ENCODE measurements at regions not wholly inside any gene's neighbourhood (a gene's known extent, or its start where the extent isn't known, plus 50 kb on each side); places are given as distances from the start of the nearest gene placed in this dataset.

DNA sequence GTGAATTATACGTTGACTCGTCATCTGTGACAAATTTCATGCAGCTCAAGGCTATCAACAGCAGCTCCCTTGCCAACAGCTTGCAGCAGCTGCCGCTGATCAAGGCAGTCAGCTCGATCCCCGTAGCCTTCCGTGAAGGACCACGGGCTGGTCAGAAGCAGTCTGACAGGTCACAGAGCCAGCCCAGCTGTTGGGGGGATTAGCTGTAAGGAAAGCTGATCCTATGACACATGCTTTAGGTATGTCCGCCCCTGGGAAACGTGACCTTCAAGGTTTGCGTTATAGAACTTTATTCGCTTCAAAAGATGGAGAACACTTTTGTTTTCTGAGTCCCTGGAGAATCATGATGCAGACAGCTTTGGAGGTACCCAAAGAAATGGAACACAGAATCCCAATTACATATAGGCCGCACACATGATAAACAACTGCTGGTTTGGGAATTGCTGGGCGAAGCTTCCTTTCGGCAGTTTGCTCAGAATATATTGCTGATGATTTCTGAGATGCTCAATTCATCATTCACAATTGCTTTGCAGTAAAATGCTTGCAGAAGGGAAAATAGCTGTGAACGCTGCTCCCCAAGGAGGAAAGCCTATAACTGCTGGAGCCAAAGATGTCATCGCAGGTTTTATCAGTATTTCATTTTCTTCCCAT is 62.6 kb upstream of the USP29 start:
- DNase-seq (no peak), ATAC-seq (ENCODE audit: insufficient read depth, low read depth) (no peak)
- Histone ChIP-seq H3K36me3 (ENCODE audit: insufficient read depth, low read length) (no peaks in the 10 kb centered on the region), H3K4me2 (ENCODE audit: insufficient read depth, low read length) (no peak overlapping the region), H3K9ac (ENCODE audit: low read depth, low read length) (no peak overlapping the region), H3K27ac (ENCODE audit: low read length) (no peak overlapping the region), H3K4me3 (ENCODE audit: low read depth in 1 of 2, low read length in 2 of 2) (no peak overlapping the region), H3K79me2 (ENCODE audit: insufficient read depth, low read length) (no peaks in the 10 kb centered on the region), H3K9me3 (ENCODE audit: insufficient read depth, low read length, severe bottlenecking) (no peaks in the 10 kb centered on the region), H4K20me1 (ENCODE audit: insufficient read depth, low read length) (no peaks in the 10 kb centered on the region), H2AFZ (ENCODE audit: low read depth, low read length) (no peak overlapping the region), H3K27me3 (ENCODE audit: insufficient read depth, low read length, poor library complexity) (no peaks in the 10 kb centered on the region), H3K4me1 (ENCODE audit: insufficient read depth, low read length) (no peaks in the 10 kb centered on the region)
- TF ChIP-seq CTCF (IDR thresholded peaks at IDR 0.05; ENCODE audit: borderline replicate concordance, extremely low read depth, low read length, poor library complexity, severe bottlenecking) = no peak
- TF ChIP-seq EZH2 (IDR thresholded peaks at IDR 0.05; ENCODE audit: borderline replicate concordance, low read depth, low read length, severe bottlenecking) = no peak

DNA sequence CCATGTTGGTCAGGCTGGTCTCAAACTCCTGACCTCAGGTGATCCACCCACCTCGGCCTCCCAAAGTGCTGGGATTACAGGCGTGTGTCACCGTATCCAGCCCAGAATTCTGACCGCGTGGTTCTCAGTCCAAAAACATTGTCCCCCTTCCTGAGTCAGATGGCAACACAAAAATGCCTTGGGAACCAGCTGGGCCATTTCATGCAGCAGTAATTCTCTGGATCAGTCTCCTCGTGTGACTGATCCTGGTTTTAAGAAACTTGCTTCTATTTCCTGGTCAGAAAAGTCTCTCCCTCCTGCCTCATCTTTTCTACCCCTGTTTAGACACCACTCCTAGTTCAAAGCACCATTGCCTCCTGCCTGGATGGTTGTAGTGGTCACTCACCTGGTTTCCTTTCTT is 60.9 kb upstream of the USP29 start:
- ATAC-seq (ENCODE audit: insufficient read depth, low read depth) (no peak), DNase-seq (no peak)
- no peak overlapping the region for H3K4me2 ChIP-seq (ENCODE audit: insufficient read depth, low read length)
- TF ChIP-seq CTCF (IDR thresholded peaks at IDR 0.05; ENCODE audit: borderline replicate concordance, extremely low read depth, low read length, poor library complexity, severe bottlenecking) (no peak), EZH2 (IDR thresholded peaks at IDR 0.05; ENCODE audit: borderline replicate concordance, low read depth, low read length, severe bottlenecking) (no peak)
- H2AFZ ChIP-seq (ENCODE audit: low read depth, low read length) = no peak overlapping the region
- no peaks in the 10 kb centered on the region for H3K36me3 ChIP-seq (ENCODE audit: insufficient read depth, low read length)
- no peaks in the 10 kb centered on the region for H3K79me2 ChIP-seq (ENCODE audit: insufficient read depth, low read length)
- H4K20me1 ChIP-seq (ENCODE audit: insufficient read depth, low read length) = no peaks in the 10 kb centered on the region
- H3K4me3 ChIP-seq (ENCODE audit: low read depth in 1 of 2, low read length in 2 of 2) = no peak overlapping the region
- H3K9me3 ChIP-seq (ENCODE audit: insufficient read depth, low read length, severe bottlenecking) = no peaks in the 10 kb centered on the region
- no peaks in the 10 kb centered on the region for H3K4me1 ChIP-seq (ENCODE audit: insufficient read depth, low read length)
- no peak overlapping the region for H3K9ac ChIP-seq (ENCODE audit: low read depth, low read length)
- H3K27me3 ChIP-seq (ENCODE audit: insufficient read depth, low read length, poor library complexity) = no peaks in the 10 kb centered on the region
- no peak overlapping the region for H3K27ac ChIP-seq (ENCODE audit: low read length)

GRCh38 chr19:57063070-57063469 is 56.7 kb upstream of the USP29 start:
- no peaks in the 10 kb centered on the region for H3K27me3 ChIP-seq (ENCODE audit: insufficient read depth, low read length, poor library complexity)
- H2AFZ ChIP-seq (ENCODE audit: low read depth, low read length) = no peak overlapping the region
- no peak overlapping the region for H3K9ac ChIP-seq (ENCODE audit: low read depth, low read length)
- no peaks in the 10 kb centered on the region for H3K79me2 ChIP-seq (ENCODE audit: insufficient read depth, low read length)
- no peaks in the 10 kb centered on the region for H3K9me3 ChIP-seq (ENCODE audit: insufficient read depth, low read length, severe bottlenecking)
- no peaks in the 10 kb centered on the region for H3K36me3 ChIP-seq (ENCODE audit: insufficient read depth, low read length)
- H3K27ac ChIP-seq (ENCODE audit: low read length) = no peak overlapping the region
- no peak overlapping the region for H3K4me3 ChIP-seq (ENCODE audit: low read depth in 1 of 2, low read length in 2 of 2)
- H3K4me1 ChIP-seq (ENCODE audit: insufficient read depth, low read length) = no peaks in the 10 kb centered on the region
- no peak for ATAC-seq (ENCODE audit: insufficient read depth, low read depth)
- H3K4me2 ChIP-seq (ENCODE audit: insufficient read depth, low read length) = no peak overlapping the region
- H4K20me1 ChIP-seq (ENCODE audit: insufficient read depth, low read length) = no peaks in the 10 kb centered on the region
- TF ChIP-seq CTCF (IDR thresholded peaks at IDR 0.05; ENCODE audit: borderline replicate concordance, extremely low read depth, low read length, poor library complexity, severe bottlenecking) = no peak
- TF ChIP-seq EZH2 (IDR thresholded peaks at IDR 0.05; ENCODE audit: borderline replicate concordance, low read depth, low read length, severe bottlenecking) = no peak
- no peak for DNase-seq
